Epithelial cell of proximal tubule (primary cell): ENCODE measurements at regions not wholly inside any gene's neighbourhood (a gene's known extent, or its start where the extent isn't known, plus 50 kb on each side); places are given as distances from the start of the nearest gene placed in this dataset.

Experiments used
- DNase-seq: peaks from one replicate; pipeline ENCODE4 v3.0.0-alpha.2; 2011; ENCODE audit warnings: low read depth
- H3K4me3 ChIP-seq: 2 replicates; pipeline ENCODE4 v1.5.1; 2011; ENCODE audit warnings: low read depth, mild to moderate bottlenecking, low read length
- TF ChIP-seq, protein P1 (sequence below): conservative IDR thresholded peaks from 2 replicates; pipeline ENCODE4 v1.5.1; 2012; ENCODE audit warnings: low read depth, mild to moderate bottlenecking, low read length

DNA sequence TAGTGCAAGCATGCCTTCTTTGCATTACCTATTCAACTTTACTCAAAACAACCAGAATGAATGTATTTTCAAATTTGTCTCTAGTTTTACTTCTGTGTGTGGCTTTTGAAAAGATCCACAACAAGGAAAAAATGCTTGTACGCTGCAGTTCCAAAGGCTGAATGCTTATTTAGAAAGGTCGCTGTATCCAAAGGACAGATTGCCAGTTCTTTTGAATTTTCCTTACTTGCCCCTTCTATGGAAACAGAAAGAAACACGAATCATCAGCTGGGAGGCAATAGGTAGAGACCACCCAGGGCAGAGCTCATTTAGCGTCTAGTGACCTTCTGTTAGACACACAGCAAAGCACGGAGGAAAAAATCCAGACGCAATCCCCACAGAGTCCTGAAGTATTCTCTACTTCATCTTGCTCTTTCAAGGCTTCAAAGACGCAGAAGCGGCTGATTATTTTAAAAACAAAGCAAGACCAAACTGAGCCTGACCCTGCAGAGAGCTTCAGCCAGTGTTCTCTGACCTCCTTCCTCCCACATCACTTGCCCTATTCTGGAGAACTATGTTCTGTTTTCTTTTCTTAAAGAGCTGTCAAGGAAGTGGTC, 674.6 kb upstream of the SGCG start:
- TF ChIP-seq, protein P1, sequence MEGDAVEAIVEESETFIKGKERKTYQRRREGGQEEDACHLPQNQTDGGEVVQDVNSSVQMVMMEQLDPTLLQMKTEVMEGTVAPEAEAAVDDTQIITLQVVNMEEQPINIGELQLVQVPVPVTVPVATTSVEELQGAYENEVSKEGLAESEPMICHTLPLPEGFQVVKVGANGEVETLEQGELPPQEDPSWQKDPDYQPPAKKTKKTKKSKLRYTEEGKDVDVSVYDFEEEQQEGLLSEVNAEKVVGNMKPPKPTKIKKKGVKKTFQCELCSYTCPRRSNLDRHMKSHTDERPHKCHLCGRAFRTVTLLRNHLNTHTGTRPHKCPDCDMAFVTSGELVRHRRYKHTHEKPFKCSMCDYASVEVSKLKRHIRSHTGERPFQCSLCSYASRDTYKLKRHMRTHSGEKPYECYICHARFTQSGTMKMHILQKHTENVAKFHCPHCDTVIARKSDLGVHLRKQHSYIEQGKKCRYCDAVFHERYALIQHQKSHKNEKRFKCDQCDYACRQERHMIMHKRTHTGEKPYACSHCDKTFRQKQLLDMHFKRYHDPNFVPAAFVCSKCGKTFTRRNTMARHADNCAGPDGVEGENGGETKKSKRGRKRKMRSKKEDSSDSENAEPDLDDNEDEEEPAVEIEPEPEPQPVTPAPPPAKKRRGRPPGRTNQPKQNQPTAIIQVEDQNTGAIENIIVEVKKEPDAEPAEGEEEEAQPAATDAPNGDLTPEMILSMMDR, result no peak
- H3K4me3 ChIP-seq, result no peak overlapping the region

DNA sequence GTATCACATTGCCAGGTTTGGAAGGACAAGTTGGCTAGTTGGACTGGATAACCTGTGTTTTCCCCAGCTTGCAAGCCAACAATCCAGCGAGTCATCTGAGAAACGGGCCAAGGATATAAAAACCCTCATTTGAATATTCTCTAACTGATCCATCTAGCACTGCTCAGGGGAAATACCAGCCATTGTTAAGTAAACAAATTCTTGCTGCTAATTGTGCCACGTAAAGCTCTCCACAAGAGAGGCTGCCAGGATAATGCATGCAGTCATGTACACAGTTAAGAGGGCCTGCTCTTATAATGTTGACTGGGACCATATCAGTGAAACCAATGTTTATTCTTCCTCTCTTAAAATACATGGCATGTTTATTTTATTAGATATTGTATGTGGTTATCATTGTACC, 663.2 kb upstream of the SGCG start:
- H3K4me3 ChIP-seq, result no peak overlapping the region
- DNase-seq, result no peak
- TF ChIP-seq, protein P1, result no peak

More for the DNA sequence above, 674.6 kb upstream of the SGCG start:
- DNase-seq, result no peak

DNA sequence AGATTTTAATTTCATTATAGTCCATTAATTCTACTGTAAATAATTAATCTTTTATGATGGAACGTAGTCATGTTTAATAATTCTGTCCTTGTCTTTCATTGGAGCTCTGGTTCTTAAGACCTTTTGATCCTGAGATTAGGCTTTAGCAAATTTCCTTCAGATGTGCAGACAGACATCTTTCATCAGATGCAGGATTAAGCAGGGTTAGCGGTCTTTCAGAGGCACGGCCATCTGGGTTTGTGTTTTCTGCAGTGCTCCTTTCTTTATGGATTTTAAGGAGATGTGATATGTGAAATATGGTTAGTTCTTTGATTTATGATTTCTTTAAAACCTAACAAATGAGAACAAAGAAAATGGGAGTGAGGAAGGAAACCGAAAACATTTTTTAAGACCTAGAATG, 643.9 kb upstream of the SGCG start:
- no peak overlapping the region for H3K4me3 ChIP-seq
- DNase-seq, result no peak
- TF ChIP-seq, protein P1, result no peak

DNA sequence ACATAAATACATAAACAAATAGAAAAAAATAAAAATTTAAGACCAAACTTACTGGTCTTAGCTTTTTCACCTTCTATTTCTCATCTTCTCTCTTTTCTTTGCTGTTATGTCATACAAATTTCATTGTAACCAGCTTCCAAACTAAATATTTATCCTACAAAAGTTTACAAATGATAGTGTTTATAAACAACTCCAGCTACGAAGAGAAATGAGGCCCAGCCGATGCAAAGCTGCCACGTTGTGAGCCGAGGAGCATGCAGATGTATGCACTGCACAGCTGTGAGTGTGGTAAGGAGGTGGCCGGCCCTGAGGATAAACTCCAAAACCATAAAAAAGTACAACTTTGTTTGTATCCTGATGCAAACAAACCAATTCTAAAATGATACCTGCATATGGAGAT, 642.4 kb upstream of the SGCG start:
- DNase-seq, result no peak
- H3K4me3 ChIP-seq, result no peak overlapping the region
- TF ChIP-seq, protein P1, result no peak

DNA sequence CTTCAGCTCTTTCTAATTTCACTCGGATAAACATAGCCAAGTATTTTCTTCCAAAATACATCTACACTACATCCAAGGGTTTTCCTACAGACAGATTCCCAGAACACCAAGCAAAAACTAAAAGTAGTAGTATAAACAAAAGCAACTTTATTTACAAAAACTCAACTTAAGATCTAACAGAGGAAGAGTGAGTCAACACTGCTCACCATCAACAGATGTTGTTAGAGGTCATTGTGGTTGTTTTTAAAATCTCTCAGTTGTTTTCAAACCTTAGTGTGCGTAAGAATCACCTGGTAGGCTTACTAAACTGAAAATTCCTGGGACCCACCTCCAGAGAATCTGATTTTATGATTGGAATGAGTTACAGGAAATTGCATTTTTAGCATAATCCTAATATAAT, 631.7 kb upstream of the SGCG start:
- TF ChIP-seq, protein P1, result no peak
- no peak overlapping the region for H3K4me3 ChIP-seq
- no peak for DNase-seq

DNA sequence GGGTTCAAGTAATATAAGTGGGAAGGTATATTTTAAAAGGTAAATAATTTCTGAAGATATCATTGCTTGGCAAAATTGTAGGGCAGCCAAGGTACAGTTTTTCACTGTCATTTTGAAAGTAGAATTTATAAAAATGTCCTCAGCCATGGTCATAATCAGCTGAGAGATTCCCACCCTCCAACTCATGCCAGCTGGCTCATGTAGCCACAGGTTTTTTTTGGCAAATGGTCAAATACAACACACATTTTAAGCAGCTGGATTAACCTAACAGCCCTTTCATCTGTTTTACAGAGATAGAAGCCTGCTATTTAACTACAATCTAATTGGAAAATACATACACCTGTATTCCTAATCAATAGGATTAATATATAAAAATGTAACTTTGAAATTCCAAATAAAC, 619.2 kb upstream of the SGCG start:
- DNase-seq, result no peak
- H3K4me3 ChIP-seq, result no peak overlapping the region
- TF ChIP-seq, protein P1, result no peak

DNA sequence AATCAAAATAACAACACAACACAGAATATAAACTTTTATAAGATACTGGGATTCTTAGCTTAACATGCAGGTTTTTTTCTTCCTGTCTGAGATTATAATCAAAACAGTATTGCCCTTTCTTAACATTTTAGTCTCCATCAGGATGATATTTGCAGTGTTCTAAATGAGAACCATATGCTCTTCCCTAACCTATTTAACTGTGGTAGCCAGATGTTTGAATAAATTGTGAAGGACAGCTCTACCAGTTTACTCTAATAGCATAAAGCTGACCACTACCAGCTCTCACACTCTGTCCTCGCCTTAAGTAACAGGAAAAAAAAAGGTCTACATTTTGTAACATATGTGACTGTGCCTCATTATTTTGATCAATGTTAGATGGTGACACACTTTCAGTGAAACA, 618.7 kb upstream of the SGCG start:
- no peak for DNase-seq
- no peak overlapping the region for H3K4me3 ChIP-seq
- TF ChIP-seq, protein P1, result no peak
